ENCODE measurements at regions not wholly inside any gene's neighbourhood (a gene's known extent, or its start where the extent isn't known, plus 50 kb on each side); places are given as distances from the start of the nearest gene placed in this dataset.

DNA sequence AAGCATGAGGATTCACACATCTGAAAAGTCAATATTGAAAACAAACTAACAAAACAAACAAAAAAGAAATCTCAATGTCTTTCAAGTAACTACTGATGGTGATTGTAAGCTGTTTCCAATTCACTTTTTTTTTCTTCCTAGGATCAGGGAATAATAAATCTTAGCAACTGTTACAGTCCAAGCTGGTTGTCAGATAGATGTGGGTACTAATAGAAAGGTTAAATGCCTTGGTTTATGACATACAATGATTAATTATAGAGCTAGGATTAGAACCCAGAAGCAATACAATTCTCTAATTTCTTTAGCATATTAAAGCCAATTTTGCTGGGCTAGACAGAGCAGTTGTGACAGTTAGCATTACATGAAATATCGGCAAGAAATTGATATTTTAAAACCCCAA is 1301.6 kb downstream of the EPHA7 start:
- TF ChIP-seq, protein P1, sequence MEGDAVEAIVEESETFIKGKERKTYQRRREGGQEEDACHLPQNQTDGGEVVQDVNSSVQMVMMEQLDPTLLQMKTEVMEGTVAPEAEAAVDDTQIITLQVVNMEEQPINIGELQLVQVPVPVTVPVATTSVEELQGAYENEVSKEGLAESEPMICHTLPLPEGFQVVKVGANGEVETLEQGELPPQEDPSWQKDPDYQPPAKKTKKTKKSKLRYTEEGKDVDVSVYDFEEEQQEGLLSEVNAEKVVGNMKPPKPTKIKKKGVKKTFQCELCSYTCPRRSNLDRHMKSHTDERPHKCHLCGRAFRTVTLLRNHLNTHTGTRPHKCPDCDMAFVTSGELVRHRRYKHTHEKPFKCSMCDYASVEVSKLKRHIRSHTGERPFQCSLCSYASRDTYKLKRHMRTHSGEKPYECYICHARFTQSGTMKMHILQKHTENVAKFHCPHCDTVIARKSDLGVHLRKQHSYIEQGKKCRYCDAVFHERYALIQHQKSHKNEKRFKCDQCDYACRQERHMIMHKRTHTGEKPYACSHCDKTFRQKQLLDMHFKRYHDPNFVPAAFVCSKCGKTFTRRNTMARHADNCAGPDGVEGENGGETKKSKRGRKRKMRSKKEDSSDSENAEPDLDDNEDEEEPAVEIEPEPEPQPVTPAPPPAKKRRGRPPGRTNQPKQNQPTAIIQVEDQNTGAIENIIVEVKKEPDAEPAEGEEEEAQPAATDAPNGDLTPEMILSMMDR (conservative IDR thresholded peaks at IDR 0.05) = no peak
- H2BK12ac ChIP-seq (ENCODE audit: insufficient read length, low read depth, low read length) = no peak overlapping the region
- H3K9ac ChIP-seq (ENCODE audit: extremely low read depth, insufficient read length, low read length) = no peak overlapping the region
- Mint-ChIP-seq H3K9me3 (no peaks in the 10 kb centered on the region), H3K27me3 (ENCODE audit: low read depth) (no peaks in the 10 kb centered on the region; the same call in 1 of the 2 replicates), H3K36me3 (ENCODE audit: insufficient read depth in 1 of 3, low read depth in 3 of 3) (no peaks in the 10 kb centered on the region), H3K4me3 (no peak overlapping the region), H3K27ac (no peak overlapping the region), H3K4me1 (peaks cover 8 to 12% of the 10 kb centered on the region in 2 experiments)
- no peaks in the 10 kb centered on the region for H3K23me2 ChIP-seq (ENCODE audit: insufficient read length, low read depth, low read length, poor library complexity, severe bottlenecking)
- no peaks in the 10 kb centered on the region for H3K9me3 ChIP-seq (ENCODE audit: control insufficient read depth, low read depth, low read length)
- no peak overlapping the region for H3K23ac ChIP-seq (ENCODE audit: insufficient read length, low read depth, low read length)
- H2BK120ac ChIP-seq (ENCODE audit: low read depth, low read length, poor library complexity, severe bottlenecking) = no peak overlapping the region
- no peak overlapping the region for H2BK5ac ChIP-seq (ENCODE audit: insufficient read length, low read length)
- H4K5ac ChIP-seq (ENCODE audit: insufficient read length, low read depth, low read length) = no peak overlapping the region
- no CpG with 5 or more reads among the region's 1 CpG for WGBS (ENCODE audit: extremely low coverage, insufficient read length, low lambda C conversion rate)
- no peak overlapping the region for H4K8ac ChIP-seq (replicated peaks; ENCODE audit: insufficient read length, low read depth, low read length)
- H2AK5ac ChIP-seq (ENCODE audit: insufficient read length, low read length) = no peak overlapping the region
- no peak overlapping the region for H3K14ac ChIP-seq (ENCODE audit: insufficient read depth, low read length)
- no peak overlapping the region for H3K4me2 ChIP-seq (ENCODE audit: insufficient read depth, insufficient read length, low read length)
- no peak overlapping the region for H3K56ac ChIP-seq (ENCODE audit: insufficient read length, low read depth, low read length)
- H3K79me2 ChIP-seq (ENCODE audit: insufficient read depth, low read length) = no peaks in the 10 kb centered on the region
- H3K4me1 ChIP-seq (ENCODE audit: insufficient read depth, low read length) = no peaks in the 10 kb centered on the region; the same call in 1 of the 2 replicates
- H3K18ac ChIP-seq (ENCODE audit: insufficient read length, low read depth, low read length) = no peak overlapping the region
- H3K27me3 ChIP-seq (ENCODE audit: insufficient read depth, low read length) = no peaks in the 10 kb centered on the region
- no peak overlapping the region for H2BK15ac ChIP-seq (ENCODE audit: low read depth, low read length)
- no peak overlapping the region for H2AFZ ChIP-seq (ENCODE audit: low read length)
- no peak overlapping the region for H2BK20ac ChIP-seq (ENCODE audit: low read depth, low read length, poor library complexity, severe bottlenecking)
- H3K4ac ChIP-seq (ENCODE audit: low read depth, low read length) = no peak overlapping the region
- DNase-seq = no peak
- H4K91ac ChIP-seq (ENCODE audit: insufficient read length, low read depth, low read length) = no peak overlapping the region
- no peak overlapping the region for H3T11ph ChIP-seq (ENCODE audit: low read length)
- H3K79me1 ChIP-seq (ENCODE audit: insufficient read depth, low read depth, low read length, poor library complexity, severe bottlenecking) = no peaks in the 10 kb centered on the region
- H3K27ac ChIP-seq (ENCODE audit: insufficient read length, low read depth, low read length) = no peak overlapping the region
- H4K20me1 ChIP-seq (ENCODE audit: control insufficient read depth, insufficient read depth, insufficient read length) = no peaks in the 10 kb centered on the region

All from H9 (cell line).